Breast epithelium (tissue), 3 donors: ENCODE measurements at regions not wholly inside any gene's neighbourhood (a gene's known extent, or its start where the extent isn't known, plus 50 kb on each side); places are given as distances from the start of the nearest gene placed in this dataset.

Experiments
- POLR2AphosphoS5 ChIP-seq, 3 donors: sonication (generic); formaldehyde crosslinking; IDR thresholded peaks; one replicate each; pipeline ENCODE4 v1.6.1; 2017; ENCODE audit warnings: antibody characterized with exemption in 3 of 3
- TF ChIP-seq, protein P1 (sequence below), 3 donors: fragments of 450-650 bp; IDR thresholded peaks; one replicate each; pipeline ENCODE4 v1.5.1; 2016 to 2017; ENCODE audit warnings: antibody characterized with exemption in 3 of 3, mild to moderate bottlenecking in 3 of 3, moderate library complexity in 3 of 3

DNA sequence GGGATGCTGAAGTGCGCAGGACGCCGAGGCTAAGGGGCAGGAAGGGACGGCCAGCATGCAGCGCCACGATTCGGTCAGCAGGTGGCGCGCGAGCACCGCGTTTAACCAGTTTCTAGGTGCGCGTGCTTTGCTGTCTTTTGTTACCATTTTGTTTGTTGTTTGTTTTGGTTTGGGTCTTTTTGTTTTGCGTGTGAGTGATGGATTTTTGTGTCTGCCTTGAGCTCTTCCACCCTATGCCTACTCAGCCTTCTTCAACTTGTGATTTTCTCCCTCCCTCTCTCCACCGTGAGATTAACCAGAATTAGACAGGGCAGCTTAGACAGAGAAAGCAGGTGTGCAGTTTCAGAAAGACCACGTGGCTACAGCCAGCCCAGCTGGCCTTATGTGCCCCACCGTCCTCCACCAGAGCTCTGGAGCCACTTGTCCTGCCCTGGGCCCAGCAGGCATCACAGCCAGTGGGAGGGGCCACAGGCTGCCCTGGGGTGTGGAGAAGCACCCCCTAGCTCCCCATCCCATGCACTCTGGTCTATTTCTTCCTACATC lies 180.2 kb downstream of the RNF144A start:
- TF ChIP-seq, protein P1, sequence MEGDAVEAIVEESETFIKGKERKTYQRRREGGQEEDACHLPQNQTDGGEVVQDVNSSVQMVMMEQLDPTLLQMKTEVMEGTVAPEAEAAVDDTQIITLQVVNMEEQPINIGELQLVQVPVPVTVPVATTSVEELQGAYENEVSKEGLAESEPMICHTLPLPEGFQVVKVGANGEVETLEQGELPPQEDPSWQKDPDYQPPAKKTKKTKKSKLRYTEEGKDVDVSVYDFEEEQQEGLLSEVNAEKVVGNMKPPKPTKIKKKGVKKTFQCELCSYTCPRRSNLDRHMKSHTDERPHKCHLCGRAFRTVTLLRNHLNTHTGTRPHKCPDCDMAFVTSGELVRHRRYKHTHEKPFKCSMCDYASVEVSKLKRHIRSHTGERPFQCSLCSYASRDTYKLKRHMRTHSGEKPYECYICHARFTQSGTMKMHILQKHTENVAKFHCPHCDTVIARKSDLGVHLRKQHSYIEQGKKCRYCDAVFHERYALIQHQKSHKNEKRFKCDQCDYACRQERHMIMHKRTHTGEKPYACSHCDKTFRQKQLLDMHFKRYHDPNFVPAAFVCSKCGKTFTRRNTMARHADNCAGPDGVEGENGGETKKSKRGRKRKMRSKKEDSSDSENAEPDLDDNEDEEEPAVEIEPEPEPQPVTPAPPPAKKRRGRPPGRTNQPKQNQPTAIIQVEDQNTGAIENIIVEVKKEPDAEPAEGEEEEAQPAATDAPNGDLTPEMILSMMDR (IDR thresholded peaks at IDR 0.05), result peak; percentile 81 to 89 (median 87)
- no peak for TF ChIP-seq POLR2AphosphoS5 (IDR thresholded peaks at IDR 0.05)
